Esophagus squamous epithelium (tissue), 5 donors: ENCODE measurements at regions not wholly inside any gene's neighbourhood (a gene's known extent, or its start where the extent isn't known, plus 50 kb on each side); places are given as distances from the start of the nearest gene placed in this dataset.

Experiments used
- DNase-seq: peaks from one replicate; lab custom pipeline; 2025; lab: John Stamatoyannopoulos, UW
- H3K27ac ChIP-seq, 4 donors: fragments of 200-600 bp; sonication (generic); one replicate each; pipeline ENCODE4 v1.5.1; 2016 to 2019; ENCODE audit warnings: mild to moderate bottlenecking in 1 of 4
- H3K27me3 ChIP-seq, 4 donors: fragments of 200-600 bp; sonication (generic); 1 replicate in 3 of 4; 2 replicates in 1 of 4; pipeline versions ENCODE4 v1.5.1 to v1.6.0; 2017 to 2021; ENCODE audit warnings: antibody characterized with exemption in 1 of 4
- H3K36me3 ChIP-seq, 3 donors: fragments of 200-600 bp; sonication (generic); one replicate each; pipeline ENCODE4 v1.5.1; 2016 to 2019
- H3K4me1 ChIP-seq, 3 donors: fragments of 200-600 bp; sonication (generic); one replicate each; pipeline ENCODE4 v1.5.1; 2017 to 2019
- H3K4me3 ChIP-seq, 4 donors: fragments of 200-600 bp; sonication (generic); 1 replicate in 3 of 4; 2 replicates in 1 of 4; pipeline ENCODE4 v1.5.1; 2016 to 2019; ENCODE audit warnings: mild to moderate bottlenecking in 2 of 4, moderate library complexity in 1 of 4
- H3K9me3 ChIP-seq, 3 donors: fragments of 200-600 bp; sonication (generic); one replicate each; pipeline ENCODE4 v1.5.1; 2016 to 2019
- CTCF ChIP-seq, 6 experiments: fragments of 450-650 bp in 4 of 6; fragments of 200-600 bp in 2 of 6; sonication (generic) in 2 of 6; IDR thresholded peaks; one replicate each; pipeline ENCODE4 v1.5.1; 2016 to 2019; ENCODE audit warnings: antibody characterized with exemption in 6 of 6, mild to moderate bottlenecking in 4 of 6, moderate library complexity in 4 of 6
- POLR2A ChIP-seq, 4 donors: fragments of 450-650 bp; IDR thresholded peaks; one replicate each; pipeline ENCODE4 v1.6.1; 2017; ENCODE audit warnings: antibody characterized with exemption in 4 of 4, mild to moderate bottlenecking in 4 of 4, moderate library complexity in 3 of 4
- WGBS, 2 donors: methylation state at CpG; one replicate each; pipeline ENCODE4 v1.1.5; 2018; 5-methylcytosine and 5-hydroxymethylcytosine counted together
- intact Hi-C: fragments of 100-400 bp; cut with DNase I; formaldehyde crosslinking; loops from one replicate; pipeline ENCODE4 v1.15.0; 2022
- donor health status: DM: yes; HTN: yes; CAD: no.

DNA sequence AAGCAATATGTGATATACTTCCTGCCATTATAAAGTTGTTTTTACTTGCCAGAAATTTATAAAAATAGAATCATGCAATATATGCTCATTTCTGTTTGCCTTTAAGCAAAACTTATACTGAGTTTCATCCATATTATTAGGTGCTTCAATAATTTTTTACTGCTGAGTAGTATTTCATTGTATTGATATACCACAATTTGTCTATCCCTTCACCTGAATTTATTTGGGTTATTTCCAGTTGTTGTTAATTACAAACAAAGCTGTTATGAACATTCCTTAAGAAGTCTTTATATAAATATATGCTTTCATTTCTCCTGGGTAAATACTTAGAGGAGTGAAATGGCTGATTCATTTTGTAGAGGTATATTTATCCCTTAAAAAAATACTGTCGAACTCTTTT, 864.1 kb downstream of the HACE1 start:
- no peak for DNase-seq
- Histone ChIP-seq H3K36me3 (no peaks in the 10 kb centered on the region), H3K27me3 (no peaks in the 10 kb centered on the region), H3K27ac (no peak overlapping the region), H3K4me1 (no peaks in the 10 kb centered on the region), H3K4me3 (no peak overlapping the region), H3K9me3 (no peaks in the 10 kb centered on the region)
- TF ChIP-seq POLR2A (IDR thresholded peaks at IDR 0.05) (no peak), CTCF (IDR thresholded peaks at IDR 0.05) (no peak)
- 76 to 80% methylated on average over 1 of the region's 1 CpG for WGBS, 2 donors
- intact Hi-C loops: no loop called here

GRCh38 chr6:103983860-103984259, 875.9 kb downstream of the HACE1 start:
- no peak for TF ChIP-seq CTCF (IDR thresholded peaks at IDR 0.05)

GRCh38 chr6:103983011-103983410, 876.7 kb downstream of the HACE1 start:
- DNase-seq: no peak
- WGBS, 2 donors: 20 to 37% methylated on average over 5 of the region's 5 CpGs
- intact Hi-C loops: no loop called here

More at GRCh38 chr6:103983860-103984259, 875.9 kb downstream of the HACE1 start:
- no peaks in the 10 kb centered on the region for H3K9me3 ChIP-seq
- H3K27me3 ChIP-seq: no peaks in the 10 kb centered on the region
- intact Hi-C loops: no loop called here
- DNase-seq: no peak
- H3K4me3 ChIP-seq: no peak overlapping the region
- H3K27ac ChIP-seq: no peak overlapping the region
- no peaks in the 10 kb centered on the region for H3K4me1 ChIP-seq
- WGBS, 2 donors: 89 to 91% methylated on average over 6 of the region's 6 CpGs
- H3K36me3 ChIP-seq: no peaks in the 10 kb centered on the region

GRCh38 chr6:103982574-103982973, 877.1 kb downstream of the HACE1 start:
- Histone ChIP-seq H3K36me3 (no peaks in the 10 kb centered on the region), H3K4me3 (no peak overlapping the region), H3K9me3 (no peaks in the 10 kb centered on the region), H3K27me3 (no peaks in the 10 kb centered on the region), H3K4me1 (no peaks in the 10 kb centered on the region), H3K27ac (no peak overlapping the region)
- DNase-seq: no peak
- 65 to 73% methylated on average over 4 of the region's 4 CpGs for WGBS, 2 donors
- TF ChIP-seq CTCF (IDR thresholded peaks at IDR 0.05) (no peak), POLR2A (IDR thresholded peaks at IDR 0.05) (no peak)
- intact Hi-C loops: no loop called here

More at GRCh38 chr6:103983011-103983410, 876.7 kb downstream of the HACE1 start:
- Histone ChIP-seq H3K36me3 (no peaks in the 10 kb centered on the region), H3K4me3 (no peak overlapping the region), H3K4me1 (no peaks in the 10 kb centered on the region), H3K27ac (no peak overlapping the region), H3K9me3 (no peaks in the 10 kb centered on the region), H3K27me3 (no peaks in the 10 kb centered on the region)
- TF ChIP-seq POLR2A (IDR thresholded peaks at IDR 0.05) (no peak), CTCF (IDR thresholded peaks at IDR 0.05) (no peak)

GRCh38 chr6:103979308-103979707, 880.4 kb downstream of the HACE1 start:
- Histone ChIP-seq H3K9me3 (no peaks in the 10 kb centered on the region), H3K36me3 (no peaks in the 10 kb centered on the region), H3K27me3 (no peaks in the 10 kb centered on the region), H3K27ac (no peak overlapping the region), H3K4me3 (no peak overlapping the region), H3K4me1 (no peaks in the 10 kb centered on the region)
- intact Hi-C loops: no loop called here
- no peak for DNase-seq
- 49 to 55% methylated on average over 2 of the region's 2 CpGs for WGBS, 2 donors
- no peak for TF ChIP-seq POLR2A (IDR thresholded peaks at IDR 0.05)
- TF ChIP-seq CTCF (IDR thresholded peaks at IDR 0.05): no peak
